Fibroblast of the aortic adventitia (primary cell): ENCODE measurements at regions not wholly inside any gene's neighbourhood (a gene's known extent, or its start where the extent isn't known, plus 50 kb on each side); places are given as distances from the start of the nearest gene placed in this dataset.
"Not testable (repeated sequence)": the region's sequence is repeated elsewhere in the genome, so short reads cannot be mapped to it uniquely, and the experiment has no call there.

Source experiments
- DNase-seq: peaks from one replicate; pipeline ENCODE4 v3.0.0-alpha.2; 2010; ENCODE audit warnings: low read depth
- H3K4me3 ChIP-seq: 2 replicates; pipeline ENCODE4 v1.5.1; 2011; ENCODE audit warnings: low read depth, mild to moderate bottlenecking, control low read depth, low read length, moderate library complexity
- CTCF ChIP-seq: IDR thresholded peaks from 2 replicates; pipeline ENCODE4 v1.5.1; 2011; ENCODE audit warnings: mild to moderate bottlenecking, low read length, control low read depth, inconsistent platforms; ENCODE audit not compliant: insufficient read depth

GRCh38 chr14:19052977-19053376 is 85.7 kb downstream of the POTEM start:
- not testable (repeated sequence) for DNase-seq

GRCh38 chr14:19053426-19054050 is 86.3 kb downstream of the POTEM start:
- not testable (repeated sequence) for H3K4me3 ChIP-seq, DNase-seq

More at GRCh38 chr14:19052977-19053376, 85.7 kb downstream of the POTEM start:
- not testable (repeated sequence) for H3K4me3 ChIP-seq

DNA sequence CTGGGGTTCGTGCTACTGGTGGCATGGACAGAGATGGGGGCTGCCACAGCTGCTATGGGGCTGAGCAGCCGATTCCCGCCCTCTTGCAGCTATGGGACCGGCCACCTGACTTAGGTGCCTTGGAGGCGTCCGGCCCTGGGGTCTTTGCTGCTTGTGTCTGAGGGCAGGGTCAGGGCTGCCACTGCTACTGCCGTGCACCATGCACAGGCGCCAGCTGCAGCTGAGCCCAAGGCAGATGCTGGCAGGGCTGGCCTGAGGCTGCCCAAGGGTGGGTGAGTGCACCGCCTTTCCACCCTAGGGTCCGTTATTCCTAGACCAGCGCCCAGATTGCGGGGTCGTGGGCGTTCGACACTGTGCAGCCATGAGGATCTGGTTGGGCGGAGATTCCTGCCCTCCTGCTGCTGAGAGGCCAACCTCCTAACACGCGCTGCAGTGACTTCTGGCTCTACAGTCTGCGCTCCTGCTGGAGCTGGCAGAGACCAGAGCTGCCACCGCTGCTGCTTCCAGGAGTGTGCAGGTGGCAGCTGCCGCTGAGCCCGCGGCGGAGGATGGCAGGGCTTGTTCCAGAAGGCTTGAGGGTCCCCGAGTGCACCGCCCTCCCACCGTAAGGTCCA is 87.0 kb downstream of the POTEM start:
- DNase-seq, H3K4me3 ChIP-seq: not testable (repeated sequence)

DNA sequence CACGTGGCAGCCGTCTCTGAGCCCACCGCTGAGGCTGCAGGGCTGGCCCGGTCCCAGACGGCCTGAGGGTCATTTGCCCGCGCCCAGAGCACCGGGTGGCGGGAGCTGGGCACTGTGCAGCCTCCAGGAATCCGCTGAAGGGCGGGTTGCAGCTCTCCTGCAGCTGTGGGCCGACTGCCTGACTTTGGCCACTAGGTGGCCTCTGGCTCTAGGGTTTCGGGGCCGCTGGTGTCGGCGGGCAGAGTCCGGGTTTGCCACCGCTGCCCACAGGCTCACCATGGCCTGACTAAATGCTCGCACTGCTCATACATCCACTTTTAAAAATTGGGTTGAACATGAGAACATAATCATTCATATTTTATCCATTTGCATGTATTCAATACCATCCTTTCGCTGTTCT is 87.7 kb downstream of the POTEM start:
- not testable (repeated sequence) for H3K4me3 ChIP-seq

DNA sequence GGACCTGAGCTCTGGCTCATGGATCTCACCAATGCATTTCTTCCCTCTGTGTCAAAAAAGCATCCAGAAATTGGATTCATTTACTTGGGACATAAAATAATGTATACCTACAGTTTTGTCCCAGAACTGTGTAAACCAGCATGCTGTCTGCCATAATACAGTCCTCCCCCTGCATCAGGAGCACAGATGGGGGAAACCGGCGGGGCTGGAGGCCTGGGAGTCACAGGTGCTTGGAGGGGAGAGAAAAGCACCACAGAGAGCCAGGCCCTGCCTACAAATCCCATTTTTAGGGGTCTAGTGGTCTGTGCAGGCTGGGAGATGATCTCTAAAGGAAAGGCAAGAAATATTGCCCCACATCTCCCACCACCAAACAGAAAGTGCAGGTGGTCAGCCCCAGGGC is 91.8 kb downstream of the POTEM start:
- not testable (repeated sequence) for H3K4me3 ChIP-seq, DNase-seq

More for the DNA sequence above, 87.7 kb downstream of the POTEM start:
- not testable (repeated sequence) for DNase-seq

GRCh38 chr14:19061689-19062450 is 94.6 kb downstream of the POTEM start:
- not testable (repeated sequence) for DNase-seq, H3K4me3 ChIP-seq

GRCh38 chr14:19068957-19069356 is 101.7 kb downstream of the POTEM start:
- not testable (repeated sequence) for DNase-seq, H3K4me3 ChIP-seq

DNA sequence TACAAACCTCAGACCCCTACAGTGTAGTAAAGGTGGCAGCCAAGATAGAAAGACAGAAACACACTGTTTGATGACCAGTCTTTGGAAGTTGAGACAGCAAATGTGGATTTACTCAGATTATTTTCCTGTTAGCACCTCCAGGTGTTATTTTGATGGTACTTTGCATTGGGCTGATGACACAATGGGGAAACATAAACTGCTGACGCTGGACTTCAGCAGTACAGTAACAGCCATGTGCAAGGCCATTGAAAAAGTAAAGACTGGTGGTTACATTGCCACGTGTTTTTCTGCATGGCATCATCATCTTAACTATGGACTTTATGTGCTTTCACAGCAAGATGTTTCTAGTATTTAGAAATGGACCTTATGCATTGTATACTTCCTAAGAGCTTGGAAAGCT is 105.3 kb downstream of the POTEM start:
- H3K4me3 ChIP-seq = not testable (repeated sequence)

GRCh38 chr14:19088632-19089031 is 121.4 kb downstream of the POTEM start:
- TF ChIP-seq CTCF = peak; percentile 20
- not testable (repeated sequence) for DNase-seq

More for the DNA sequence above, 105.3 kb downstream of the POTEM start:
- DNase-seq = not testable (repeated sequence)

DNA sequence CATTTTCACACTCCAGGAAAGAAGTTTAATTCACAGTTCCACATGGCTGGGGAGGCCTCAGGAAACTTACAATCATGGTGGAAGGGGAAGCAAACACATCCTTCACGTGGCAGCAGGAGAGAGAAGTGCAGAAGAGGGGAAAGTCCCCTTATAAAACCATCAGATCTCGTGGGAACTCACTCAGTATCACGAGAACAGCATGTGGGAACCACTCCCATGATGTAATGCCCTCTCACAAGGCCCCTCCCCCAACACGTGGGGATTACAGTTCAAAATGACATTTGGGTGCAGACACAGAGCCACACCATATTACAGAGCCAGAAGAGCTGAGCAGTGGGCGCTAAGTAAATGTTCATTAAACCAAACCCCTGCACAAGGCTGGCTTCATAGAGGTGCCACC is 126.0 kb downstream of the POTEM start:
- H3K4me3 ChIP-seq, DNase-seq: not testable (repeated sequence)

More at GRCh38 chr14:19088632-19089031, 121.4 kb downstream of the POTEM start:
- not testable (repeated sequence) for H3K4me3 ChIP-seq

GRCh38 chr14:19094731-19095130 is 127.5 kb downstream of the POTEM start:
- DNase-seq, H3K4me3 ChIP-seq: not testable (repeated sequence)

GRCh38 chr14:19095167-19095566 is 127.9 kb downstream of the POTEM start:
- not testable (repeated sequence) for H3K4me3 ChIP-seq, DNase-seq

DNA sequence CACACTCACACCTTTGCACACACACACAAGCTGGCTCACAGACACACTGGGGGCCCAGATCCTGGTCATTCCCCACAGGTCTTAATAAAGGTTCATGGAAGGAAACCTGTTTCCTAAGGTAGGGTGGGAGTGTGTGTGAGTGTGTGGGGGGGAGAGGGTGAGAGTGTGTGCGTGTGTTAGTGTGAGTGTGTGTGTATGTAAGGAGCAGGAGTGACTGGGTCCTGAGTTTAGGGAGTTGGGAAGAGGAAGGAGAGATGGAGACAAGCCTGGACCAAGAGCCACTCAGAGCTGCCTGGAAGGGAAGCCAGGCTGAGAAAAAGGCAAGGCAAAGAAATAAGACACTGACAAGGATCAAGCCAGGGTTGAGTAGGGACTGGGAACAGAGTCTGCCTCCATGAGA is 129.2 kb downstream of the POTEM start:
- DNase-seq, H3K4me3 ChIP-seq: not testable (repeated sequence)

DNA sequence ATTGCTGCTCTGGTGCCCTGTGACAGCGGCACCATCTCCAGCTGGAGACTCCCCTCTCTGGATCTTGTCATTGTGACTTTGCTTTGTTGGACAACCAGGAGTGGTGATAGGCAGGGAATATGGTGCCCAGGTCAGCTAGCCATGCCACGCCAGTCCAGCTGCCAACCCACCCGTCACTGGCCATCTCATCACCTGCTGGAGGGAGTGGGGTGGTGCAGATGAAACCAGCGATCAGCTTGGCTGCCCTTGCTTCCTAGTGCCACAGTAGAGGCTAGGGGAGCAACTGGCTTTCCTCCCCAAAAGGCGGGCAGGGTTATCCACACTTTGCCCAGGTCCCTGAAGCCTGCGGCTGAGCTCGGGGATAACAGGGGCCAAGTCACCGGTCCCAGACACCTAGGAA is 129.6 kb downstream of the POTEM start:
- H3K4me3 ChIP-seq, DNase-seq: not testable (repeated sequence)

DNA sequence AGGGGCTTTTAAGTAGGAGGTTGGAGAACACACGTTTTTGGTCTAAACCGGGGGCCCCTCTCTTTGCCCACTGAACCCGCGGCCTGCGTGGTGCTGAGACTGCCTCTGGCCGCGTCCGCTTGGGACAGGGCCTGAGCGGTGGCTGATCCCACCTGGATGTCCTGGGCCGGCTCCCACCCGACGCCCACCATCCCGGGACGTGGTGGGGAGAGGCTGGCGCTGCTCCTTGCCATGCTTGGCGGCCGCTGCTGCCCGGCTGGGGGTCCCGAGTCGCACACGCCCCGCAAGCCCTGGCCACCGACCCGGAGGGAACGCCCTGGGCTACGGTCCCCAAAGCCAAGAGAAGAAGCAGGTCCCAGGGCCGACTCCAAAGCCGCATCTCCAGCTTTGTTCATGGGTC is 130.1 kb downstream of the POTEM start:
- not testable (repeated sequence) for DNase-seq, H3K4me3 ChIP-seq

DNA sequence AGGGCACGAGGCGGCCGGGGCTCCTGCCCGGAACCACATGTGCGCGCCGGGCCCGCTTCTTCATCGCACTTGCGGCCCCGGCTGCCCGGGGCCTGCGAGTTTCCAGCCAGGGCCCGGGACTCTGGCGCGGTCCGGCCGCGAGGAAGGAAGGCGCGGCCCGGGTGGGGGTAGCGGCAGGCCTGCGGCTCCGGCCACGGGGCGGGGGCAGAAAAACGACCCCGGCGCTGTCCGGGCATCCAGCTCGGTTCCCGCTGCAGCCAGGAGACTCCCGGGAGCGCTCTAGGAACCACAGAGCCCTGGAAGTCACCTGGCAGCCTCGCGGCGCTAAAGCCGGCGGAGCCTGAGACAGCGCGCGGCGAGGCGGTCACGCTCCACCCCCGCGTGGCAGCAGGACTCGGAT is 130.5 kb downstream of the POTEM start:
- H3K4me3 ChIP-seq, DNase-seq: not testable (repeated sequence)

DNA sequence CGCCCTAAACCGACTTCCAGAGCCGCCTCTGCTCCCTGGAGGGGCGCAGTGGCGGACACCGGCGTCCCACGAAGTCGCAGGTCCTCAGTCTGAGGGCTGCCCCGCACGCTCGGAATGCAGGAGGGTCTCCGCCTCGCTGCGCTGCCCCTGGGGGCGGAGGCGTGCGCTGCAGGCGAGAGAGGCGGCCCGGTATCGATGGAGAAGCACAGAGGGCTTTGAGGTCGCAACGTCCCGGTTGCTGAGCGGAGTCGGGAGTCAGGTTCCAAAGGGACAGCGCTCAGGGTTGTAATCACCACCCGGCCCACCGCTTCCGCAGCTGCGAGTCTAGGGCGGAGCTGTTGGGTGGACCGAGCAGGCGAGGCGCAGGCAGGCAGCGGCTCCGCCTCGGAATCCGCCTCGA is 131.0 kb downstream of the POTEM start:
- H3K4me3 ChIP-seq, DNase-seq: not testable (repeated sequence)

- not testable (repeated sequence) for H3K4me3 ChIP-seq, DNase-seq
These were observed 131.5 kb downstream of the POTEM start for GRCh38 chr14:19098732-19099131.
